Nephron progenitor cell (in vitro differentiated cells): ENCODE measurements at regions not wholly inside any gene's neighbourhood (a gene's known extent, or its start where the extent isn't known, plus 50 kb on each side); places are given as distances from the start of the nearest gene placed in this dataset.
"Not testable (repeated sequence)": the region's sequence is repeated elsewhere in the genome, so short reads cannot be mapped to it uniquely, and the experiment has no call there.

Experiments
- DNase-seq: peaks from one replicate; pipeline ENCODE4 v3.0.0; 2021
- H3K27ac Mint-ChIP-seq: 2 replicates; pipeline ENCODE4 v1.8.0; 2021; ENCODE audit warnings: mild to moderate bottlenecking, moderate library complexity, mixed read lengths
- H3K27me3 Mint-ChIP-seq: 2 replicates; pipeline ENCODE4 v1.8.0; 2021; ENCODE audit warnings: mild to moderate bottlenecking, low read depth, mixed read lengths; ENCODE audit not compliant: poor library complexity
- H3K36me3 Mint-ChIP-seq: 2 replicates; pipeline ENCODE4 v1.8.0; 2021; ENCODE audit warnings: low read depth, mixed read lengths
- H3K4me1 Mint-ChIP-seq: 2 replicates; pipeline ENCODE4 v1.8.0; 2021; ENCODE audit warnings: mixed read lengths
- H3K4me3 Mint-ChIP-seq: 2 replicates; pipeline ENCODE4 v1.8.0; 2021; ENCODE audit warnings: mild to moderate bottlenecking, moderate library complexity, mixed read lengths
- H3K9me3 Mint-ChIP-seq: 2 replicates; pipeline ENCODE4 v1.8.0; 2021; ENCODE audit warnings: mild to moderate bottlenecking, moderate library complexity, mixed read lengths
- CTCF ChIP-seq: fragments of 200-600 bp; sonication (generic); IDR thresholded peaks from 2 replicates; pipeline ENCODE4 v1.5.0; 2021; ENCODE audit warnings: antibody characterized with exemption

- Mint-ChIP-seq H3K4me1 (no peaks in the 10 kb centered on the region), H3K9me3 (peaks cover 24% of the 10 kb centered on the region), H3K27me3 (peaks cover 10% of the 10 kb centered on the region), H3K27ac (no peak overlapping the region), H3K36me3 (no peaks in the 10 kb centered on the region), H3K4me3 (no peak overlapping the region)
- DNase-seq = no peak
- no peak for TF ChIP-seq CTCF
These were observed 954.6 kb downstream of the TSN start for GRCh38 chr2:122710049-122710448.

- peaks cover 4% of the 10 kb centered on the region for H3K27me3 Mint-ChIP-seq
- no peaks in the 10 kb centered on the region for H3K4me1 Mint-ChIP-seq
- H3K36me3 Mint-ChIP-seq = no peaks in the 10 kb centered on the region
- H3K9me3 Mint-ChIP-seq = peaks cover 31% of the 10 kb centered on the region
- DNase-seq = no peak
- TF ChIP-seq CTCF = no peak
- no peak overlapping the region for H3K27ac Mint-ChIP-seq
- H3K4me3 Mint-ChIP-seq = no peak overlapping the region
These were observed 958.3 kb downstream of the TSN start for GRCh38 chr2:122713800-122714199.

- not testable (repeated sequence) for H3K27ac Mint-ChIP-seq, DNase-seq, H3K9me3 Mint-ChIP-seq, H3K4me1 Mint-ChIP-seq, H3K27me3 Mint-ChIP-seq, H3K4me3 Mint-ChIP-seq, H3K36me3 Mint-ChIP-seq
These were observed 965.4 kb downstream of the TSN start for GRCh38 chr2:122720822-122721221.

GRCh38 chr2:122734766-122735424 lies 979.4 kb downstream of the TSN start:
- peaks cover 21% of the 10 kb centered on the region for H3K4me1 Mint-ChIP-seq
- H3K4me3 Mint-ChIP-seq = no peak overlapping the region
- H3K36me3 Mint-ChIP-seq = no peaks in the 10 kb centered on the region
- no peaks in the 10 kb centered on the region for H3K9me3 Mint-ChIP-seq
- DNase-seq = no peak
- H3K27me3 Mint-ChIP-seq = no peaks in the 10 kb centered on the region
- no peak overlapping the region for H3K27ac Mint-ChIP-seq
- TF ChIP-seq CTCF = no peak

- no peak for DNase-seq
- H3K36me3 Mint-ChIP-seq = no peaks in the 10 kb centered on the region
These were observed 980.8 kb downstream of the TSN start for GRCh38 chr2:122736279-122736678.

GRCh38 chr2:122737429-122738077 lies 982.1 kb downstream of the TSN start:
- no peak overlapping the region for H3K4me3 Mint-ChIP-seq
- peaks cover 21% of the 10 kb centered on the region for H3K4me1 Mint-ChIP-seq
- DNase-seq = no peak
- no peaks in the 10 kb centered on the region for H3K9me3 Mint-ChIP-seq
- H3K36me3 Mint-ChIP-seq = no peaks in the 10 kb centered on the region
- no peak overlapping the region for H3K27ac Mint-ChIP-seq
- H3K27me3 Mint-ChIP-seq = no peaks in the 10 kb centered on the region
- TF ChIP-seq CTCF = no peak

More at GRCh38 chr2:122736279-122736678, 980.8 kb downstream of the TSN start:
- Mint-ChIP-seq H3K4me1 (peaks cover 21% of the 10 kb centered on the region), H3K9me3 (no peaks in the 10 kb centered on the region), H3K4me3 (no peak overlapping the region), H3K27me3 (no peaks in the 10 kb centered on the region), H3K27ac (no peak overlapping the region)
- no peak for TF ChIP-seq CTCF
